HEK293T (cell line): ENCODE measurements at regions not wholly inside any gene's neighbourhood (a gene's known extent, or its start where the extent isn't known, plus 50 kb on each side); places are given as distances from the start of the nearest gene placed in this dataset.

Source experiments
- LEF1 ChIP-seq: fragments of 450-650 bp; IDR thresholded peaks from 2 replicates; pipeline ENCODE4 v1.6.1; 2017; ENCODE audit warnings: mild to moderate bottlenecking, borderline replicate concordance
- PKNOX1 ChIP-seq: fragments of 450-650 bp; IDR thresholded peaks from 2 replicates; pipeline ENCODE4 v1.6.1; 2016
- SP1 ChIP-seq: fragments of 450-650 bp; IDR thresholded peaks from 2 replicates; pipeline ENCODE4 v1.6.1; 2017
- SUZ12 ChIP-seq: fragments of 450-650 bp; IDR thresholded peaks from 2 replicates; pipeline ENCODE4 v1.6.1; 2016; ENCODE audit warnings: mild to moderate bottlenecking
- TARDBP ChIP-seq: fragments of 450-650 bp; IDR thresholded peaks from 2 replicates; pipeline ENCODE4 v1.6.1; 2016

GRCh38 chr10:30546511-30546910 is 83.0 kb downstream of the LYZL2 start:
- no peak for TF ChIP-seq PKNOX1
- no peak for TF ChIP-seq SUZ12
- no peak for TF ChIP-seq TARDBP
- TF ChIP-seq SP1, result no peak
- no peak for TF ChIP-seq LEF1
